Liver (tissue), 3 donors: ENCODE measurements at regions not wholly inside any gene's neighbourhood (a gene's known extent, or its start where the extent isn't known, plus 50 kb on each side); places are given as distances from the start of the nearest gene placed in this dataset.

Source experiments
- CTCF ChIP-seq: fragments of 150-350 bp; IDR thresholded peaks from 2 replicates; pipeline ENCODE4 v1.5.1; 2017; ENCODE audit warnings: improper control_type of control experiment, low read depth, low read length; ENCODE audit not compliant: missing input control
- EGR1 ChIP-seq, 2 donors: IDR thresholded peaks; 2 replicates each; pipeline ENCODE4 v1.6.1; 2016 to 2018; ENCODE audit warnings: antibody characterized with exemption in 2 of 2, low read depth in 2 of 2
- FOXA1 ChIP-seq: IDR thresholded peaks from 2 replicates; pipeline ENCODE4 v1.6.1; 2016; ENCODE audit warnings: antibody characterized with exemption
- GABPA ChIP-seq, 2 donors: IDR thresholded peaks in 1 of 2; conservative IDR thresholded peaks in 1 of 2; 2 replicates each; pipeline ENCODE4 v1.6.1; 2016; ENCODE audit warnings: antibody characterized with exemption in 2 of 2, mild to moderate bottlenecking in 1 of 2, moderate library complexity in 1 of 2
- HNF4G ChIP-seq: IDR thresholded peaks from 2 replicates; pipeline ENCODE4 v1.6.1; 2016; ENCODE audit warnings: antibody characterized with exemption
- NR2F2 ChIP-seq: IDR thresholded peaks from 2 replicates; pipeline ENCODE4 v1.6.1; 2016; ENCODE audit warnings: antibody characterized with exemption
- RAD21 ChIP-seq, 2 donors: IDR thresholded peaks; 2 replicates each; pipeline ENCODE4 v1.6.1; 2016; ENCODE audit warnings: antibody characterized with exemption in 2 of 2, mild to moderate bottlenecking in 2 of 2
- RXRA ChIP-seq, 2 donors: IDR thresholded peaks; 2 replicates each; pipeline ENCODE4 v1.6.1; 2017 to 2018; ENCODE audit warnings: antibody characterized with exemption in 2 of 2, mild to moderate bottlenecking in 1 of 2
- SP1 ChIP-seq: IDR thresholded peaks from 2 replicates; pipeline ENCODE4 v1.6.1; 2018; ENCODE audit warnings: antibody characterized with exemption, mild to moderate bottlenecking
- TAF1 ChIP-seq: conservative IDR thresholded peaks from 2 replicates; pipeline ENCODE4 v1.6.1; 2016; ENCODE audit warnings: antibody characterized with exemption, mild to moderate bottlenecking
- YY1 ChIP-seq: IDR thresholded peaks from 2 replicates; pipeline ENCODE4 v1.6.1; 2016; ENCODE audit warnings: antibody characterized with exemption, mild to moderate bottlenecking
- TF ChIP-seq, protein P1 (sequence below): IDR thresholded peaks from 2 replicates; pipeline ENCODE4 v1.6.1; 2016; ENCODE audit warnings: antibody characterized with exemption, mild to moderate bottlenecking
- TF ChIP-seq, protein P2 (sequence below): IDR thresholded peaks from 2 replicates; pipeline ENCODE4 v1.6.1; 2016; ENCODE audit warnings: antibody characterized with exemption
- TF ChIP-seq, protein P3 (sequence below): IDR thresholded peaks from 2 replicates; pipeline ENCODE4 v1.6.1; 2016; ENCODE audit warnings: antibody characterized with exemption
- donor health status: healthy.
- donor health status: healthy.

- TF ChIP-seq CTCF (no peak), GABPA (IDR thresholded peaks at IDR 0.05 in 1 of 2, conservative IDR thresholded peaks at IDR 0.05 in 1 of 2) (no peak), FOXA1 (no peak), YY1 (no peak), EGR1 (IDR thresholded peaks at IDR 0.05; ENCODE audit: low read depth in 2 of 2) (no peak), NR2F2 (no peak), HNF4G (no peak), RXRA (IDR thresholded peaks at IDR 0.05) (no peak), RAD21 (IDR thresholded peaks at IDR 0.05) (no peak), SP1 (no peak), TAF1 (no peak)
- TF ChIP-seq, protein P1, sequence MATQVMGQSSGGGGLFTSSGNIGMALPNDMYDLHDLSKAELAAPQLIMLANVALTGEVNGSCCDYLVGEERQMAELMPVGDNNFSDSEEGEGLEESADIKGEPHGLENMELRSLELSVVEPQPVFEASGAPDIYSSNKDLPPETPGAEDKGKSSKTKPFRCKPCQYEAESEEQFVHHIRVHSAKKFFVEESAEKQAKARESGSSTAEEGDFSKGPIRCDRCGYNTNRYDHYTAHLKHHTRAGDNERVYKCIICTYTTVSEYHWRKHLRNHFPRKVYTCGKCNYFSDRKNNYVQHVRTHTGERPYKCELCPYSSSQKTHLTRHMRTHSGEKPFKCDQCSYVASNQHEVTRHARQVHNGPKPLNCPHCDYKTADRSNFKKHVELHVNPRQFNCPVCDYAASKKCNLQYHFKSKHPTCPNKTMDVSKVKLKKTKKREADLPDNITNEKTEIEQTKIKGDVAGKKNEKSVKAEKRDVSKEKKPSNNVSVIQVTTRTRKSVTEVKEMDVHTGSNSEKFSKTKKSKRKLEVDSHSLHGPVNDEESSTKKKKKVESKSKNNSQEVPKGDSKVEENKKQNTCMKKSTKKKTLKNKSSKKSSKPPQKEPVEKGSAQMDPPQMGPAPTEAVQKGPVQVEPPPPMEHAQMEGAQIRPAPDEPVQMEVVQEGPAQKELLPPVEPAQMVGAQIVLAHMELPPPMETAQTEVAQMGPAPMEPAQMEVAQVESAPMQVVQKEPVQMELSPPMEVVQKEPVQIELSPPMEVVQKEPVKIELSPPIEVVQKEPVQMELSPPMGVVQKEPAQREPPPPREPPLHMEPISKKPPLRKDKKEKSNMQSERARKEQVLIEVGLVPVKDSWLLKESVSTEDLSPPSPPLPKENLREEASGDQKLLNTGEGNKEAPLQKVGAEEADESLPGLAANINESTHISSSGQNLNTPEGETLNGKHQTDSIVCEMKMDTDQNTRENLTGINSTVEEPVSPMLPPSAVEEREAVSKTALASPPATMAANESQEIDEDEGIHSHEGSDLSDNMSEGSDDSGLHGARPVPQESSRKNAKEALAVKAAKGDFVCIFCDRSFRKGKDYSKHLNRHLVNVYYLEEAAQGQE: no peak
- TF ChIP-seq, protein P2, sequence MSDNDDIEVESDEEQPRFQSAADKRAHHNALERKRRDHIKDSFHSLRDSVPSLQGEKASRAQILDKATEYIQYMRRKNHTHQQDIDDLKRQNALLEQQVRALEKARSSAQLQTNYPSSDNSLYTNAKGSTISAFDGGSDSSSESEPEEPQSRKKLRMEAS: no peak
- TF ChIP-seq, protein P3, sequence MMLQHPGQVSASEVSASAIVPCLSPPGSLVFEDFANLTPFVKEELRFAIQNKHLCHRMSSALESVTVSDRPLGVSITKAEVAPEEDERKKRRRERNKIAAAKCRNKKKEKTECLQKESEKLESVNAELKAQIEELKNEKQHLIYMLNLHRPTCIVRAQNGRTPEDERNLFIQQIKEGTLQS: no peak
Measured at GRCh38 chr11:69936771-69937170, 117.6 kb upstream of the FGF3 start.
